ENCODE measurements at regions not wholly inside any gene's neighbourhood (a gene's known extent, or its start where the extent isn't known, plus 50 kb on each side); places are given as distances from the start of the nearest gene placed in this dataset.

DNA sequence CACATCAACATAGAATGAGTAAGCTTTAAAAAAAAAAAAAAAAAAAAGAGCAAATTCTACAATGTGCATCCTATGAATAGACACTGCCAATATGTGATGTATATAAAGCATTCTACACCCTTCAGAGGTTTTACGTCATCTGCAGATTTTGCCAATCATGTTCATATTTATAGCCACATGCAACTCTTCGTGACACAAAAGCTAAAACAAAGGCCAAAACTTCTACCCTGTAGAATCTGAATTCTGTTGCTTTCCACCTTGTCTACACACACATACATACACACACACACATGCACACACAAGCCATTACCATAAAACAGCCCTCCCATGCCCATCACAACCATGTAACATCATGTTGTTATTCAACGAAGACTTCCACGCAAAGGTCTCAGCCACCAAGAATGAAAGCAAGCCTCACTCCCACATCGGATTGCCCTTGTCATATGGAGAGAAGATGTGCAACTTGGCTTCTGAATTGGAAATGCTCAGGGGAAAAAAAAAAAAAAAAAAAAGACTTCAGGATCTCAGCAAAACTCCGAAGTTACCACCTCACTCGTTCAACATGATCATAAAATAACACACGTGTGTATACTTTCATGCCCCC is 479.4 kb upstream of the JARID2 start:
- TF ChIP-seq, protein P1, sequence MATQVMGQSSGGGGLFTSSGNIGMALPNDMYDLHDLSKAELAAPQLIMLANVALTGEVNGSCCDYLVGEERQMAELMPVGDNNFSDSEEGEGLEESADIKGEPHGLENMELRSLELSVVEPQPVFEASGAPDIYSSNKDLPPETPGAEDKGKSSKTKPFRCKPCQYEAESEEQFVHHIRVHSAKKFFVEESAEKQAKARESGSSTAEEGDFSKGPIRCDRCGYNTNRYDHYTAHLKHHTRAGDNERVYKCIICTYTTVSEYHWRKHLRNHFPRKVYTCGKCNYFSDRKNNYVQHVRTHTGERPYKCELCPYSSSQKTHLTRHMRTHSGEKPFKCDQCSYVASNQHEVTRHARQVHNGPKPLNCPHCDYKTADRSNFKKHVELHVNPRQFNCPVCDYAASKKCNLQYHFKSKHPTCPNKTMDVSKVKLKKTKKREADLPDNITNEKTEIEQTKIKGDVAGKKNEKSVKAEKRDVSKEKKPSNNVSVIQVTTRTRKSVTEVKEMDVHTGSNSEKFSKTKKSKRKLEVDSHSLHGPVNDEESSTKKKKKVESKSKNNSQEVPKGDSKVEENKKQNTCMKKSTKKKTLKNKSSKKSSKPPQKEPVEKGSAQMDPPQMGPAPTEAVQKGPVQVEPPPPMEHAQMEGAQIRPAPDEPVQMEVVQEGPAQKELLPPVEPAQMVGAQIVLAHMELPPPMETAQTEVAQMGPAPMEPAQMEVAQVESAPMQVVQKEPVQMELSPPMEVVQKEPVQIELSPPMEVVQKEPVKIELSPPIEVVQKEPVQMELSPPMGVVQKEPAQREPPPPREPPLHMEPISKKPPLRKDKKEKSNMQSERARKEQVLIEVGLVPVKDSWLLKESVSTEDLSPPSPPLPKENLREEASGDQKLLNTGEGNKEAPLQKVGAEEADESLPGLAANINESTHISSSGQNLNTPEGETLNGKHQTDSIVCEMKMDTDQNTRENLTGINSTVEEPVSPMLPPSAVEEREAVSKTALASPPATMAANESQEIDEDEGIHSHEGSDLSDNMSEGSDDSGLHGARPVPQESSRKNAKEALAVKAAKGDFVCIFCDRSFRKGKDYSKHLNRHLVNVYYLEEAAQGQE (IDR thresholded peaks at IDR 0.05; ENCODE audit: insufficient read depth in 1 of 2, low read depth in 2 of 2, low read length in 2 of 2), result no peak
- TF ChIP-seq SIN3A (IDR thresholded peaks at IDR 0.05; ENCODE audit: borderline replicate concordance, insufficient read depth, low read length), result no peak
- TF ChIP-seq TAF1 (IDR thresholded peaks at IDR 0.05; ENCODE audit: borderline replicate concordance, insufficient read depth, low read length), result no peak
- TF ChIP-seq FOXP2 (optimal IDR thresholded peaks at IDR 0.05; ENCODE audit: borderline replicate concordance, extremely low read depth, extremely low read length, insufficient read depth), result no peak
- no peak for TF ChIP-seq POLR2AphosphoS5 (IDR thresholded peaks at IDR 0.05; ENCODE audit: low read depth, low read length)

DNA sequence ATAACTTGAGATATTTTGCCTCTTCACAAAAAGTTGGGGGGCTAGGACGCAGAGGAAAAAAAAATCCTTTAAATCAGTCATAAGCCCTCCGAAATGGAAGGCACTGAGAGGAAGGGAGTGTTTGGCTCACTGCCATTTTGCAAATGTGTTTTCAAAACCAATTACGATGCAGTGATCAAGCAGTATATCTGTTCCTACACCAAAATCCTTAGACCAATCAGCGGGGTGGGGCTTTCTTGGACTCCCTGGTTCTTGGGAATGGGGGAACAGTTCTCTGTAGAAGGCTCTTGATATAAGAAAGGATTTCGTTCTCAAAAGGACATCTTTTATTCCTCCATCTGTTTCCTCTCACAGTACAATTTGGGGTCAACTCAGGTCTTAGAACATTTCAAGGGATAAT is 478.6 kb upstream of the JARID2 start:
- TF ChIP-seq, protein P1 (IDR thresholded peaks at IDR 0.05; ENCODE audit: insufficient read depth in 1 of 2, low read depth in 2 of 2, low read length in 2 of 2), result no peak
- no peak for TF ChIP-seq POLR2AphosphoS5 (IDR thresholded peaks at IDR 0.05; ENCODE audit: low read depth, low read length)
- no peak for TF ChIP-seq TAF1 (IDR thresholded peaks at IDR 0.05; ENCODE audit: borderline replicate concordance, insufficient read depth, low read length)
- TF ChIP-seq SIN3A (IDR thresholded peaks at IDR 0.05; ENCODE audit: borderline replicate concordance, insufficient read depth, low read length), result no peak
- TF ChIP-seq FOXP2 (optimal IDR thresholded peaks at IDR 0.05; ENCODE audit: borderline replicate concordance, extremely low read depth, extremely low read length, insufficient read depth), result no peak

DNA sequence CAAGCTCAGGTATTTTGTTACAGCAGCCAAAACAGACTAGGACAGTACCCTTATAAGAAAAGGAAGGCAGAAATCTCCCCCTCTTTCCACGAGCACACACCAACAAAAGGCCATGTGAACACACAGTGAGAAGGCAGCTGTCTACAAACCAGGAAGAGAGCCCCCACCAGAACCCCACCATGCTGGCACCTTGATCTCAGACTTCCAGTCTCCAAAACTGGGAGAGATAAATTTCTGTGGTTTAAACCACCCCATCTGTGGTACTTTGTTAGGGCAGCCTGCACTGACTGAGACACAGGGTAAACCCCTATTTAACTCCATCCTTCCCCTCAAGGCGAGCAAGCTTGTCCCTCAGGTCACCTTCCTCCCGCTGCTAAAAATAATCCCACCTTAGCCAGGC is 475.8 kb upstream of the JARID2 start:
- no peak for TF ChIP-seq SIN3A (IDR thresholded peaks at IDR 0.05; ENCODE audit: borderline replicate concordance, insufficient read depth, low read length)
- TF ChIP-seq, protein P1 (IDR thresholded peaks at IDR 0.05; ENCODE audit: insufficient read depth in 1 of 2, low read depth in 2 of 2, low read length in 2 of 2), result no peak
- TF ChIP-seq FOXP2 (optimal IDR thresholded peaks at IDR 0.05; ENCODE audit: borderline replicate concordance, extremely low read depth, extremely low read length, insufficient read depth), result no peak
- no peak for TF ChIP-seq POLR2AphosphoS5 (IDR thresholded peaks at IDR 0.05; ENCODE audit: low read depth, low read length)
- TF ChIP-seq TAF1 (IDR thresholded peaks at IDR 0.05; ENCODE audit: borderline replicate concordance, insufficient read depth, low read length), result no peak

DNA sequence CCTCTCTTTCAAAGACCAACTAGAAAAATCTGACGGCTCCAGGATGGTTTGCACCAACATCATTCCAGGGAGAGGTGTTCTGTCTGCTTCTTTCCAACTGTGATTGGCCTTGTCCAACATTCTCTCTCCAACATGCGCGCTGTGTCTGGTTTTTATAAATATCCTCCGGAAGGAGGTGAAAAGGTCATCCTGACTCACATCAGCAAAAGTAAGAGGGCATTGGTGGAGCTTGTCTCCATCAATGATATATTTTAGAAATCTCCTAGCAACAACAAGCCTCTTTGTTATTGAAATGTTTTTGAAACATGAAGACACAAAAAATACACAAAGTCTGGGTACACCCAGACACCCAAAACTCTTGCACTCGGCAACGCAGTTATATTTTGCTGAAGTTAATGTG is 475.3 kb upstream of the JARID2 start:
- no peak for TF ChIP-seq TAF1 (IDR thresholded peaks at IDR 0.05; ENCODE audit: borderline replicate concordance, insufficient read depth, low read length)
- TF ChIP-seq POLR2AphosphoS5 (IDR thresholded peaks at IDR 0.05; ENCODE audit: low read depth, low read length), result no peak
- TF ChIP-seq FOXP2 (optimal IDR thresholded peaks at IDR 0.05; ENCODE audit: borderline replicate concordance, extremely low read depth, extremely low read length, insufficient read depth), result no peak
- no peak for TF ChIP-seq SIN3A (IDR thresholded peaks at IDR 0.05; ENCODE audit: borderline replicate concordance, insufficient read depth, low read length)
- TF ChIP-seq, protein P1 (IDR thresholded peaks at IDR 0.05; ENCODE audit: insufficient read depth in 1 of 2, low read depth in 2 of 2, low read length in 2 of 2), result no peak
